ENCODE measurements at regions not wholly inside any gene's neighbourhood (a gene's known extent, or its start where the extent isn't known, plus 50 kb on each side); places are given as distances from the start of the nearest gene placed in this dataset.

DNA sequence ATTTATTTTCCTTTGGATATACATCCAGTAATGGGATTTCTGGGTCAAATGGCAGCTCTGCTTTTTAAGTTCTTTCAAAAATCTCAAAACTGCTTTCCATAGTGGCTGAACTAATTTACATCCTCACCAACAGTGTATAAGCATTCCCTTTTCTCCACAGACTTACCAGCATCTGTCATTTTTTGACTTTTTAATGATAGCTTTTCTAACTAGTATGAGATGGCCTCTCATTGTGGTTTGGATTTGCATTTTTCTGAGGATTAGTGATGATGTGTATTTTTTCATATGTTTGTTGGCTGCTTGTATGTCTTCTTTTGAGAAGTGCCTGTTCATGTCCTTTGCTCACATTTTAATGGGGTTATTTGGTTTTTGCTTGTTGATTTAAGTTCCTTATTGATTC, 90.0 kb upstream of the HMHB1 start:
- Histone ChIP-seq H3K4me3 (ENCODE audit: low read length, poor library complexity, severe bottlenecking) (no peak overlapping the region), H3K4me2 (ENCODE audit: low read depth, low read length, poor library complexity, severe bottlenecking) (no peak overlapping the region), H2AFZ (ENCODE audit: low read length) (no peak overlapping the region), H3F3A (ENCODE audit: low read depth) (no peaks in the 10 kb centered on the region), H3K9ac (ENCODE audit: low read depth, low read length, poor library complexity, severe bottlenecking) (no peak overlapping the region), H3K27me3 (ENCODE audit: insufficient read depth, low read length, poor library complexity, severe bottlenecking) (no peaks in the 10 kb centered on the region), H3K9me3 (ENCODE audit: insufficient read depth, low read depth, low read length) (no peaks in the 10 kb centered on the region), H4K20me1 (ENCODE audit: insufficient read depth, low read length, poor library complexity, severe bottlenecking) (no peaks in the 10 kb centered on the region), H3K79me2 (ENCODE audit: insufficient read depth, low read length) (no peaks in the 10 kb centered on the region), H3K36me3 (ENCODE audit: insufficient read depth, low read length) (no peaks in the 10 kb centered on the region), H3K9me2 (replicated peaks; ENCODE audit: low read depth, low read length) (no peaks in the 10 kb centered on the region), H3K4me1 (ENCODE audit: insufficient read depth, low read length, poor library complexity, severe bottlenecking) (no peaks in the 10 kb centered on the region)
- TF ChIP-seq, protein P1, sequence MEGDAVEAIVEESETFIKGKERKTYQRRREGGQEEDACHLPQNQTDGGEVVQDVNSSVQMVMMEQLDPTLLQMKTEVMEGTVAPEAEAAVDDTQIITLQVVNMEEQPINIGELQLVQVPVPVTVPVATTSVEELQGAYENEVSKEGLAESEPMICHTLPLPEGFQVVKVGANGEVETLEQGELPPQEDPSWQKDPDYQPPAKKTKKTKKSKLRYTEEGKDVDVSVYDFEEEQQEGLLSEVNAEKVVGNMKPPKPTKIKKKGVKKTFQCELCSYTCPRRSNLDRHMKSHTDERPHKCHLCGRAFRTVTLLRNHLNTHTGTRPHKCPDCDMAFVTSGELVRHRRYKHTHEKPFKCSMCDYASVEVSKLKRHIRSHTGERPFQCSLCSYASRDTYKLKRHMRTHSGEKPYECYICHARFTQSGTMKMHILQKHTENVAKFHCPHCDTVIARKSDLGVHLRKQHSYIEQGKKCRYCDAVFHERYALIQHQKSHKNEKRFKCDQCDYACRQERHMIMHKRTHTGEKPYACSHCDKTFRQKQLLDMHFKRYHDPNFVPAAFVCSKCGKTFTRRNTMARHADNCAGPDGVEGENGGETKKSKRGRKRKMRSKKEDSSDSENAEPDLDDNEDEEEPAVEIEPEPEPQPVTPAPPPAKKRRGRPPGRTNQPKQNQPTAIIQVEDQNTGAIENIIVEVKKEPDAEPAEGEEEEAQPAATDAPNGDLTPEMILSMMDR (conservative IDR thresholded peaks at IDR 0.05; ENCODE audit: low read length) = no peak
- no peak for TF ChIP-seq EZH2phosphoT487 (IDR thresholded peaks at IDR 0.05; ENCODE audit: borderline replicate concordance)

DNA sequence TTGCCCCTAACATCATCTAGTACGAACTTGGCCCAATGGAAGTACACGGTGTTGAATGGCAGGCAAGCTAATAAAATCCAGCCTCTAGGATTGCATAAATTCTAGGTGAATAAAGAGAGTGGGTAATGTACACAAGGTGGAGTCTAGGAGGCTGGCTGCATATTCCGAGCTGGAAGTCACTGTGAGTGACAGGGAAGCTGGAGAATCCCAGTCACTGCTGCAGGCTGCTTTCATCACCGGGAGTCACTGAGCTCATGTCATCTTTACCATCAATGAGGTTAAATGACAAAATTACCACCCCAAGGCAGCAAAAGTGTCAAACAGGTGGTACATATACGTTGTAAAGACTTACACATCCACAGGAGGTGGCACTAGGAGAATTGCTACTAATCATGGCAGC, 91.3 kb upstream of the HMHB1 start:
- H3K27me3 ChIP-seq (ENCODE audit: insufficient read depth, low read length, poor library complexity, severe bottlenecking) = no peaks in the 10 kb centered on the region
- no peaks in the 10 kb centered on the region for H3K9me3 ChIP-seq (ENCODE audit: insufficient read depth, low read depth, low read length)
- H4K20me1 ChIP-seq (ENCODE audit: insufficient read depth, low read length, poor library complexity, severe bottlenecking) = no peaks in the 10 kb centered on the region
- H3K36me3 ChIP-seq (ENCODE audit: insufficient read depth, low read length) = no peaks in the 10 kb centered on the region
- no peaks in the 10 kb centered on the region for H3F3A ChIP-seq (ENCODE audit: low read depth)
- H3K4me1 ChIP-seq (ENCODE audit: insufficient read depth, low read length, poor library complexity, severe bottlenecking) = no peaks in the 10 kb centered on the region
- H3K9ac ChIP-seq (ENCODE audit: low read depth, low read length, poor library complexity, severe bottlenecking) = no peak overlapping the region
- H2AFZ ChIP-seq (ENCODE audit: low read length) = no peak overlapping the region
- TF ChIP-seq, protein P1 (conservative IDR thresholded peaks at IDR 0.05; ENCODE audit: low read length) = no peak
- TF ChIP-seq EZH2phosphoT487 (IDR thresholded peaks at IDR 0.05; ENCODE audit: borderline replicate concordance) = no peak
- H3K9me2 ChIP-seq (replicated peaks; ENCODE audit: low read depth, low read length) = no peaks in the 10 kb centered on the region
- H3K4me3 ChIP-seq (ENCODE audit: low read length, poor library complexity, severe bottlenecking) = no peak overlapping the region
- no peak overlapping the region for H3K4me2 ChIP-seq (ENCODE audit: low read depth, low read length, poor library complexity, severe bottlenecking)
- H3K79me2 ChIP-seq (ENCODE audit: insufficient read depth, low read length) = no peaks in the 10 kb centered on the region

DNA sequence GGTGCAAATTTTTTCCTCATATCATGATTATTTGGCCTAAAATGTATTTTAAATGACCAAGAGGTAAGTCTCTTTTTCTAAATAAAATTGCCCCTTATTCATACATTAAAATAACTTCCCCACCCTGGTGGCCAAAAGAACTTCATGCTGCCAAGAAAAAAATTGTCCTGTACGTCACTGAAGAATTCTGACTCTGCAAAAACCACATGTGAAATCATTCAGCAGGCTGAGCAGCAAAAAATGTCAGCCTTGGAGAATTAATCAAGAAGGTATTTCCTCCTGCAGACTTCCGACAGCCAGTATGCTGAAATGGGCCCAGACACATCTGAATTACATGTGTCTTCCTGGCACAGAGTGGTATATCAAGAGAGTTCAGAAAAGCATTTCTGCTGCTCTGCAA, 94.6 kb upstream of the HMHB1 start:
- no peaks in the 10 kb centered on the region for H3K36me3 ChIP-seq (ENCODE audit: insufficient read depth, low read length)

More for the DNA sequence above, 94.6 kb upstream of the HMHB1 start:
- Histone ChIP-seq H3K79me2 (ENCODE audit: insufficient read depth, low read length) (no peaks in the 10 kb centered on the region), H4K20me1 (ENCODE audit: insufficient read depth, low read length, poor library complexity, severe bottlenecking) (no peaks in the 10 kb centered on the region), H3F3A (ENCODE audit: low read depth) (no peaks in the 10 kb centered on the region), H2AFZ (ENCODE audit: low read length) (no peak overlapping the region), H3K27me3 (ENCODE audit: insufficient read depth, low read length, poor library complexity, severe bottlenecking) (no peaks in the 10 kb centered on the region), H3K9ac (ENCODE audit: low read depth, low read length, poor library complexity, severe bottlenecking) (no peak overlapping the region), H3K9me2 (replicated peaks; ENCODE audit: low read depth, low read length) (no peaks in the 10 kb centered on the region), H3K4me3 (ENCODE audit: low read length, poor library complexity, severe bottlenecking) (no peak overlapping the region), H3K4me1 (ENCODE audit: insufficient read depth, low read length, poor library complexity, severe bottlenecking) (no peaks in the 10 kb centered on the region), H3K9me3 (ENCODE audit: insufficient read depth, low read depth, low read length) (no peaks in the 10 kb centered on the region), H3K4me2 (ENCODE audit: low read depth, low read length, poor library complexity, severe bottlenecking) (no peak overlapping the region)
- TF ChIP-seq EZH2phosphoT487 (IDR thresholded peaks at IDR 0.05; ENCODE audit: borderline replicate concordance) = no peak
- TF ChIP-seq, protein P1 (conservative IDR thresholded peaks at IDR 0.05; ENCODE audit: low read length) = no peak
